HL-60 (cell line): ENCODE measurements at regions not wholly inside any gene's neighbourhood (a gene's known extent, or its start where the extent isn't known, plus 50 kb on each side); places are given as distances from the start of the nearest gene placed in this dataset.

Experiments
- GABPA ChIP-seq: IDR thresholded peaks from 2 replicates; pipeline ENCODE4 v1.6.1; 2012; ENCODE audit warnings: low read depth
- POLR2AphosphoS5 ChIP-seq: IDR thresholded peaks from 2 replicates; pipeline ENCODE4 v1.6.1; 2012; ENCODE audit warnings: low read depth
- SPI1 ChIP-seq: IDR thresholded peaks from 2 replicates; pipeline ENCODE4 v1.6.1; 2012; ENCODE audit warnings: low read depth, mild to moderate bottlenecking, borderline replicate concordance
- TF ChIP-seq, protein P1 (sequence below): IDR thresholded peaks from one replicate; pipeline ENCODE4 v1.5.1; 2011; ENCODE audit warnings: low read length, control low read depth, inconsistent platforms; ENCODE audit not compliant: insufficient read depth
- TF ChIP-seq, protein P2 (sequence below): IDR thresholded peaks from 2 replicates; pipeline ENCODE4 v1.6.1; 2012; ENCODE audit warnings: low read depth; ENCODE audit not compliant: insufficient replicate concordance

DNA sequence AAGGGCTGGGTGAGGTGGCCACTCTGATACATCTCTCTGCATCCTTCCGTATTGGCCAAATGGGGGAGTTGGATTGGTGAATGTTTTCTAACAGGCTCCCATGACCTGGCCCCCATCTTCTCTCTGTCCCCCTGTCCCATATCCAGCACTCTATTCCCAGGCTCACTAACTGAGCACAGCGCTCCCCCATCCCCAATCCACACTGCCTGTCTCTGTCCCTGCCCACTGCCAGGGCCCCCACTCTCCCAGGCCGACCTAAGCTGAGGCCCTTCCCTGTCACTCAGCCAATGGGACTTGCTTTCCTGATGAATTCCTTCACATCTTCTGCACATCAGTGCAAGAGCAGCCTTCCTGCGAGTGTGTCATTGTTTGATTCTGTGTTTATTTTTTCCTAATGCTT is 216.8 kb upstream of the MYT1L start:
- TF ChIP-seq, protein P1, sequence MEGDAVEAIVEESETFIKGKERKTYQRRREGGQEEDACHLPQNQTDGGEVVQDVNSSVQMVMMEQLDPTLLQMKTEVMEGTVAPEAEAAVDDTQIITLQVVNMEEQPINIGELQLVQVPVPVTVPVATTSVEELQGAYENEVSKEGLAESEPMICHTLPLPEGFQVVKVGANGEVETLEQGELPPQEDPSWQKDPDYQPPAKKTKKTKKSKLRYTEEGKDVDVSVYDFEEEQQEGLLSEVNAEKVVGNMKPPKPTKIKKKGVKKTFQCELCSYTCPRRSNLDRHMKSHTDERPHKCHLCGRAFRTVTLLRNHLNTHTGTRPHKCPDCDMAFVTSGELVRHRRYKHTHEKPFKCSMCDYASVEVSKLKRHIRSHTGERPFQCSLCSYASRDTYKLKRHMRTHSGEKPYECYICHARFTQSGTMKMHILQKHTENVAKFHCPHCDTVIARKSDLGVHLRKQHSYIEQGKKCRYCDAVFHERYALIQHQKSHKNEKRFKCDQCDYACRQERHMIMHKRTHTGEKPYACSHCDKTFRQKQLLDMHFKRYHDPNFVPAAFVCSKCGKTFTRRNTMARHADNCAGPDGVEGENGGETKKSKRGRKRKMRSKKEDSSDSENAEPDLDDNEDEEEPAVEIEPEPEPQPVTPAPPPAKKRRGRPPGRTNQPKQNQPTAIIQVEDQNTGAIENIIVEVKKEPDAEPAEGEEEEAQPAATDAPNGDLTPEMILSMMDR: no peak
- TF ChIP-seq, protein P2, sequence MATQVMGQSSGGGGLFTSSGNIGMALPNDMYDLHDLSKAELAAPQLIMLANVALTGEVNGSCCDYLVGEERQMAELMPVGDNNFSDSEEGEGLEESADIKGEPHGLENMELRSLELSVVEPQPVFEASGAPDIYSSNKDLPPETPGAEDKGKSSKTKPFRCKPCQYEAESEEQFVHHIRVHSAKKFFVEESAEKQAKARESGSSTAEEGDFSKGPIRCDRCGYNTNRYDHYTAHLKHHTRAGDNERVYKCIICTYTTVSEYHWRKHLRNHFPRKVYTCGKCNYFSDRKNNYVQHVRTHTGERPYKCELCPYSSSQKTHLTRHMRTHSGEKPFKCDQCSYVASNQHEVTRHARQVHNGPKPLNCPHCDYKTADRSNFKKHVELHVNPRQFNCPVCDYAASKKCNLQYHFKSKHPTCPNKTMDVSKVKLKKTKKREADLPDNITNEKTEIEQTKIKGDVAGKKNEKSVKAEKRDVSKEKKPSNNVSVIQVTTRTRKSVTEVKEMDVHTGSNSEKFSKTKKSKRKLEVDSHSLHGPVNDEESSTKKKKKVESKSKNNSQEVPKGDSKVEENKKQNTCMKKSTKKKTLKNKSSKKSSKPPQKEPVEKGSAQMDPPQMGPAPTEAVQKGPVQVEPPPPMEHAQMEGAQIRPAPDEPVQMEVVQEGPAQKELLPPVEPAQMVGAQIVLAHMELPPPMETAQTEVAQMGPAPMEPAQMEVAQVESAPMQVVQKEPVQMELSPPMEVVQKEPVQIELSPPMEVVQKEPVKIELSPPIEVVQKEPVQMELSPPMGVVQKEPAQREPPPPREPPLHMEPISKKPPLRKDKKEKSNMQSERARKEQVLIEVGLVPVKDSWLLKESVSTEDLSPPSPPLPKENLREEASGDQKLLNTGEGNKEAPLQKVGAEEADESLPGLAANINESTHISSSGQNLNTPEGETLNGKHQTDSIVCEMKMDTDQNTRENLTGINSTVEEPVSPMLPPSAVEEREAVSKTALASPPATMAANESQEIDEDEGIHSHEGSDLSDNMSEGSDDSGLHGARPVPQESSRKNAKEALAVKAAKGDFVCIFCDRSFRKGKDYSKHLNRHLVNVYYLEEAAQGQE: no peak
- no peak for TF ChIP-seq POLR2AphosphoS5
- no peak for TF ChIP-seq SPI1
- TF ChIP-seq GABPA: no peak
